ENCODE measurements at regions not wholly inside any gene's neighbourhood (a gene's known extent, or its start where the extent isn't known, plus 50 kb on each side); places are given as distances from the start of the nearest gene placed in this dataset.

GRCh38 chr3:36600404-36600803 is 163.9 kb downstream of the DCLK3 start:
- Mint-ChIP-seq H3K27ac (no peak overlapping the region), H3K4me1 (ENCODE audit: low read depth) (no peaks in the 10 kb centered on the region), H3K4me3 (no peak overlapping the region), H3K36me3 (ENCODE audit: low read depth) (no peaks in the 10 kb centered on the region), H3K9me3 (no peaks in the 10 kb centered on the region), H3K27me3 (peaks cover 10% of the 10 kb centered on the region)
- DNase-seq = no peak
- TF ChIP-seq CTCF (IDR thresholded peaks at IDR 0.05) = no peak
- ChIA-PET CTCF (no interaction called here), POLR2A (no interaction called here)
- intact Hi-C loops (cut with micrococcal nuclease) = no loop called here
- ATAC-seq = no peak
